Upper lobe of left lung (tissue), 4 donors: ENCODE measurements at regions not wholly inside any gene's neighbourhood (a gene's known extent, or its start where the extent isn't known, plus 50 kb on each side); places are given as distances from the start of the nearest gene placed in this dataset.

Source experiments
- CTCF ChIP-seq, 6 experiments: fragments of 450-650 bp in 4 of 6; fragments of 200-600 bp in 2 of 6; sonication (generic) in 2 of 6; IDR thresholded peaks; one replicate each; pipeline ENCODE4 v1.5.1; 2016 to 2019; ENCODE audit warnings: antibody characterized with exemption in 6 of 6
- POLR2A ChIP-seq, 4 donors: fragments of 450-650 bp; IDR thresholded peaks; one replicate each; pipeline ENCODE4 v1.5.1; 2016 to 2017; ENCODE audit warnings: antibody characterized with exemption in 4 of 4, mild to moderate bottlenecking in 2 of 4

GRCh38 chr7:113756250-113756649 is 162.6 kb downstream of the PPP1R3A start:
- TF ChIP-seq CTCF (IDR thresholded peaks at IDR 0.05) (no peak), POLR2A (IDR thresholded peaks at IDR 0.05) (no peak)
